GM19438 (cell line): ENCODE measurements at regions not wholly inside any gene's neighbourhood (a gene's known extent, or its start where the extent isn't known, plus 50 kb on each side); places are given as distances from the start of the nearest gene placed in this dataset.
"Not testable (repeated sequence)": the region's sequence is repeated elsewhere in the genome, so short reads cannot be mapped to it uniquely, and the experiment has no call there.

Source experiments
- ATAC-seq: cut with Tn5 transposase; IDR thresholded peaks from one replicate; pipeline ENCODE4 v1.9.1; 2021; ENCODE audit warnings: low read depth; ENCODE audit not compliant: unreplicated experiment

DNA sequence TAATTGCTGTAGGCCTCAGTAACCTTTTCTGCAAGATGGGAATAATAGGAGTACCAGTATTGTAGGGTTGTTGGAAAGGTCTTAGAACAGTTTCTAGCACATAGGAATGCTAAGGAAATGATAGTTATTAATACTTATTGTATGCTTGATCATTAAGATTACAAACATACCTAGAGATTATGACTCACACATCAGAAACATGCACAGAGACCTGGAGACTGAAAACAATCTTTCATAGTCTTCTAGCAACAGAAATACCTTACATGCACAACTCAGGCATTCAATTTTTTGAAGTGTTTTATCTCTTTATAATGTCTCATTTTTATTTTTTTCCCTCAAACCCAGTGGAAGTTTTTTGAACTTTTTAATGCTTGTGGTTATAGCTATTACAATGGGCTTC, 104.4 kb upstream of the ZBTB20 start:
- ATAC-seq = no peak

DNA sequence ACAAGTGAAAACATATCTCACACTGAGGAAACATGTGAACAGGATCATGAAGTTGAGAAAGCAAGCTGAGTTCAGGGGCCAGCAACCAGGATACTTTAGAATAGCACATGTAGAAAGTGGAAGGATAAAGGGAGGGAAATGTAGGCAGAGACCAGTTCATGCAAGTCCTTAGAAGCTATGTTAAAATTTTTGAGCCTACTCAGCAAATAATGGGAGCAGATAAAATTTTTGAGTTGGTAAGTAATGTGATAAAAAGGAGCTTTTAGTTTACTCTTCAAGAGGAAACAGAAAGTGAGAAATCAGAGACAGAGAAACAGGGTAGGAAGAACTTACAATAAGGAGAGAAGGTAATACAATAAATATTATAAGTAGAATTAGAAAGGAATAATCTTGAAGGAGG, 105.6 kb upstream of the ZBTB20 start:
- no peak for ATAC-seq

DNA sequence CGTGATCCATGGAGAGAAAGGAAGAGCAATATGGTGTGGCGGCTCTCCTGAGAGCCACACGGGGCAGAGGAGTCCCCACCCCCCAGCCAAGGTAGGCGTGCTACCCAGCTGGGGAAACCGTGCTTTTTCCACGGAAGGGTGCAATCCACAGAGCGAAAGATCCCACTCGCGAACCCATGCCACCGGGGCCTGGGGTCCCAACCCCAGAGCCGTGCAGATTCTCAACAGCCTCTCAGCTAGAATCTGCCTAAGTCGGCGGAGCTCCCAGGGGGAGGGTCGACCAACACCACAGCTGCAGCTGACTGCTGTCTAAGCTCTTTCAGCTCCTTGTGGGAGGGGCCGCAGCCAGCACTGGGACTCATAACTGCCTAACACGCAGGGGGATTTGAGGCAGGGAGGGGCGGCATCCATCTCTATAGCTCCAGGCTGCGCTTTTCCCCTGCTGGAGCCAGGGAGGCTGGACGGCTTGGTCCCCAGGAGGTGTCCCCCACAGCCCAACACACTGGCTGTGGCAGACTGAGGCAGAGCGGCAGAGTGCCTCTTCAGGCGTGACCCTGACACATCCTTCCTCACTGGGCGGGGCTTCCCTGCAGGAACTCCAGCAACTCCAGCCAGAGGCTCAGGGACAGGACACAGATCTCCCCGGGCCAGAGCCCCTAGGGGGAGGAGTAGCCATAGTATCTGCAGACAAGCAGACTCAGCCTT, 107.6 kb upstream of the ZBTB20 start:
- ATAC-seq = no peak

DNA sequence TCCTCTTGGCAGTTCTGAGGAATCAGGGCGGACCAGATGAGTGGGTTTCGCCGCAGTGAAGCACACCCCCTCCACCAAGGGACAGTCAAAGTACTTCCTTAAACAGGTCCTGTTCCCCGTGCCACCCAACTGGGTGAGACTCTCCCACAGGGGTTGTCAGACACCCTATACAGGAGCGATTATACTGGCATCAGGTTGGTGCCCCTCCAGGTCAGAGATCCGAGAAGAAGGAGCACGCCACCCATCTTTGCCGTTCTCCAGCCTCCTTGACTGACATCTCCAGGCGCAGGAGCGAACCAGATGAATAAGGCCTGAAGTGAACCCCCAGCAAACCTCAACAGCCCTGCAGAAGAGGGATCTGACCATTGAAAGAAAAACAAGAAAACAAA, 108.1 kb upstream of the ZBTB20 start:
- ATAC-seq = no peak

DNA sequence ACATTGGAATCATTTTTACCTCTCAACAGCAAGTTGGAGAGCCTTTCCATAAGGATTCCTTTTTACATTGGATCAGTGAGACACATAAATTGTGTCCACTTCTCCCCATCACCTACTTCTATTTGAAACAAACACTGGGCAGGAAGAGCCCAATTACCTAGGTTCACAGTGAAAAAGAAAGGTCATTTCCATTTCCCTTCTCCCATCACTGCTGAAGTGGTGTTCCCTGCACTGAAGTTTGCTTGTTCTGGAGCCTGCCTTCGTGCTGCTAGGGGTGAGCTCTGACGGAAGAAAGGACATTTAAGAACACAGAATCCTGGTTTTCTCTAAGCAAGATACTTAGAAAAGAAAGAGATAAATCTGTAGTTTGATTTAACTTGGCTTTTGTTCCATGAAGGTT, 123.8 kb upstream of the ZBTB20 start:
- ATAC-seq = no peak

DNA sequence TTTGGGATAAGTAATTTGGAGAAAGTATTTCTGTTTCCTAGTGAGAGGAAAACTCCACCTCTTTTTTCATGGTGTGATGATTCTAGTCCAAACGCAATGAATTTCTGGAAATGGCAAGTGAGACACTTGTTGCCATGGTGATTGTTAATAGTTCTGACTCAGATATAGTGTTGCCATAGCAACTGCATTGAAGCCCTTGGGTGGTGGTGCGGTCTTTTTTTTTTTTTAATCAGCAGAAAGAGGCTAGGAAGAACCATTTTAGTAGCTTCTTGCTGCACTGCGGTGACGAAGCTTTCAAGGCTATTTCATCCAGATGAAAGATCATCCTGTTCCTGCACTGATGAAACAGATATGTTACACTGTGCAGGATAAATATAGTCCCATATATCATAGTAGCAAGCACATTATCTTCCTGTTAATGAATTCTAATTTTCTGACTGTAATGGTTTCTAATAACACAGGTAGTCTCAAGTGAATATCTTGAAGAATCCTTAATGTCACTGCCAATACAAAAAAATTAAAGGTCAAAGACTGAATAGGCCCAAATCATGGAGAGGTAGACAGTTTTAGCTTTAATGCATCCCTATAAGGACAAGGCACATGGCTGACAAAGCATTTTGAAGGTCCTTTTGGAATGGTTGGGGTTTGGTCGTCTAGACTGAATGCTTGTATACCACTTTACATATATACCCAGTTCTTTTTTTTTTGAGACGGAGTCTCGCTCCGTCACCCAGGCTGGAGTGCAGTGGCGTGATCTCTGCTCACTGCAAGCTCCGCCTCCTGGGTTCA, 125.1 kb upstream of the ZBTB20 start:
- ATAC-seq = no peak

DNA sequence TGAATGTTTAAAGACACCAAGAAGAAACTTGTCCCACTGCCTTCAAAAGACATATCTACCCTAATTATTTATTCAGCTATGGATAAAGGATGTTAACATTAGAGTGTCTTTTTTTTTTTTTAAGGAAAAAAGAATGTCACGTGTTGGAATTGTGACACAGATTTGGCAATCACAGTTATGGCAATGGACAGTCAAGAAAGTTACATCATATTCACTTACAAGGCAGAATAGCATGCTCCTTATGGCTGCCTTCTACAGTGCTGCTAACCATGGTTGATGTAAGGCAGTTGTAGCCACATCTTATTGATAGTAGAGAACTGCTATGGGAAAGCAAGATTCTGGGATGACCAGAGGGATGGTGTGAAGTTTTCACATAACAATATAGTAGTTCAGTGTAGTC, 128.8 kb upstream of the ZBTB20 start:
- ATAC-seq = no peak

DNA sequence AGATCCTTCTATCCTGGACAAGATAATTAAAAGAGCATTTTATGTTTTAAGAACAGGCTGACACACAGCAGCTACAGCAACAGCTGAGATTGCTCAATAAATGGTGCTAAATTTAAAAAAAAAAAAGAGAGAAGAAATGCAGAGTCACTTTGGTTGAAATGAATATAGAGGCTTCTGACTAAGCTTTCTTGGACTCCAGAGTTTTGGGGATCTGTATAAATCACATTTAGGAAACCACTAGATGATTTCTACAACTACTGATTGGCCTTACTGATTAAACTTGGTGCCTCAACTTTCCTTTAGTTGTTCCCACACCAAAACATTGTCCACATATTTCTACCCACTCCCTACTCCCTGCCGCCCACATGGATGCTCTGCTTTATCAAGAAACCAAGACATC, 132.9 kb upstream of the ZBTB20 start:
- no peak for ATAC-seq

DNA sequence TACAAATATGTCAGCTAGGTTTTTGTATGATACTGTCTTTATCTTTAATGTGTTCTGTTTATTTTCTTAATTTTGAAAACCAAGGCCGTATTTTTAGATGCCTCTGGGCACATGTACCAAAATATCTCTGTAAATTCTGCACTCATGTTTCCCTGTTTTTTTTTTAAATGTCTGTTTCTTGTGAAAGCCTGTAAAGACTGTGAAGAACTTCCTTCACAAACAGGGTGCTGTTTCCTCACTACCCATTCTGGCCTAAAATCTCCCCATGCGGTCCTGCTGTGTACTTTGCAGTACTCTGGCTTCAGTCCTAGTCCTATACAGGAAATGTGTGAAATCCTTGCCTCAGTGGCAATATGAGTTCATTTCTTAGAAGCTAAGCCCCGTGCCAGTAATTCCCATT, 133.4 kb upstream of the ZBTB20 start:
- no peak for ATAC-seq

DNA sequence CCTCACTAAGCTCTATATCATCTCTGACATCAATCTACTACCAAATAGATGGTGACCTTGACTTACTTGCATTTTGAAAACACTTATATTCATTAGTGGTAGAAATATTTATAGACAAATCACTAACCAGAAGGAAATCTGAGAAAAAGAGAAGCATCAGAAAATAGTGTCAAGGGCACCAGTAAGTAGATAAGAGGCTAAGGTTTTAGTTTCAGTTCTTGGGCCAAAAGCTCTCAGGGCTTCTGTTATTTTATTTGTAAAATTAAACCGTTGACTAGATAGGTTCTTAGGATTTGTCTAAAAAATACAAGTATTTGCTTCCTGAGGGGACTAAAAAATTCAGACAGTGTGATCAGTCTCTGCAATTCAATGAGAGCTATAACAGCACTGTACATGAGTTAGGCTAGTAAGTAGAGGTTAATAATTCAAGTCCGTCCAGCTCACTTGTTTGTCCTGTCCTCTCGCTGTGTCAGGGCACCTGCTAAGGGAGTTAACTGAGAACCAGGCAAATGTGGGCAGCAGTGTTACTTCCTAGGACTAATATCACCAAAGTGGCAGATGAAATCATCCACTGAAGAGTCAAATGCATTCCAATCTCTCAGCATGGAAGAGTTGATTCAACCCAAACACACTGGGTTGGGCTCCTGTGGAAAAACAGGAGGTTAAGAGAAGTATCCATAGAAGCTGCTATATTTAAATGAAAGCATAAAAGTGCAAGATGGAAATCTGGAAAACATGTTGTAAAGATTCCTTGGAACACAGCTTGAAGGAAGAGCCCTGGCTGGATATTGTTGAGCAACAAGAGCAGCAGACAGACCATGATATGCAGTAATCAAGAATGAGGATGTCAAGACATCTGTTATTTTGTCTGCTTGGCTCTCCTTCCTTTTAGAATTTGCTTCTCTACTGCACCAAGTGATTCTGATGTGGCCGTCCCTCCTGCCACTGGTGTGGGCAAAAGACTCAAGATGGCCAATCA, 134.9 kb upstream of the ZBTB20 start:
- ATAC-seq = no peak

DNA sequence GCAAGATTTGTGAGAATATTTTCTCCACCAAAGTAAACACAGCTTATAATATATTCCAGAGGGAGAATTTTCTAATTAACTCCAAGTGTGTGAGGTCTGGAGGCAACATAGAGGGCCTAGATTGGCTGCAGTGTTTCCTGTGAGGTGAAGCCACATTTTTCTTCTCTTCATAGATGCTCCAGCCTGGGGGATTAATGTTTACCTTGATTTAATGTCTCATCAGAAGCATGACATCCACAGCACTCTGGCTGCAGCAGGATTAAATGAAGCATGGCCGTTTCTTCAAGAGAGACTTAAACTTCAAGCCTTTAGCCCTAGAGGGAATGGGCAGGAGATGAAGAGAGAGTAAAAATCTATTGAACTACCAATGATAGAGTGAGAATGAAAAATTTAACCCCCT, 137.9 kb upstream of the ZBTB20 start:
- no peak for ATAC-seq

DNA sequence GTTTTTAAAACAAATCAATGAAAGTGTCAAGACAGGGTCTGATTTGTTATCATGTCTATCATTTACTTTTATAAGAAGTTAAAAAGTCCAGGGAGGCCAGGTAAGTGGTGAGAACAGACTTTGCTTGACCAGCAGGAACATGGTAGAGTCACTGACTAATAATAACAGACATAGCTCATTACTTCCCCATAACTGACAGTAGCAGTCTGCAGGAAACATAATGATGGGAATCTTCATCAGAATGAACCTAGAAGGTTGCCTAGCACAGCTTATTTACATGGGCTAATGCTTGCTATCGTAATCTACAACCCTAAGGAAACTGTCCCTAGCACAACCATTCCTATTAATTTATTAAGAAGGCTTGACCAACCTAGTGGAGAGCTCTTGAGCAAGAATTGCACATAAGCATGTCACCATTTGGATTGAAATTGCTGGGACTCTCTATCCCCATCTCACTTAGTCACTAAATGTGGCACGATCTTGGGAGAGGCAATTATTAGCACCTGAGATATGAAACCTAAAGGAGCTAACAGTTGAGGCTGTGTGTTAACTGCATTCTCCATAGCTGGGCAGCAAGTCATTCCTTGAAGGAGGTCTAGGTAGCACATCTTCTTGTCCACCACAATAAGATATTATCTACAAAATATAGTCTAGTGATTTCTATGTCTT, 139.6 kb upstream of the ZBTB20 start:
- ATAC-seq = no peak

DNA sequence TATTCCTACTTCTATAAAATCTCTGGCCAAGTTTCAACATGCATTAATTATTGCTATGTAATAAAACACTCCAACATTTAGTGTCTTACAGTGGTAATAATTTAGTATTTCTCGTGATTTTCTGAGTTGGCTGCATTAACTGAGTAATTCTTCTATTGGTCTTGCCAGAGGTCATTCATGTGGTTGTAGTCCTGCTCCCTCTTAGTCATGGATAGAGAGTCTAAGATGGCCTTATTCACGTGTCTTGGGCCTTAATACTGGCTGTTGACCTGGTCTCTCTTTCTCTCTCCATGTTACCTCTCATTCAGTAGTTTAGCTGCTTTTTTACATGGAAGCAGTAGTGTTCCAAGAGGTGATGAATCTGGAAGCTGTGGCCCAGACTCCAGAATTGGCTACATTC, 140.1 kb upstream of the ZBTB20 start:
- no peak for ATAC-seq

DNA sequence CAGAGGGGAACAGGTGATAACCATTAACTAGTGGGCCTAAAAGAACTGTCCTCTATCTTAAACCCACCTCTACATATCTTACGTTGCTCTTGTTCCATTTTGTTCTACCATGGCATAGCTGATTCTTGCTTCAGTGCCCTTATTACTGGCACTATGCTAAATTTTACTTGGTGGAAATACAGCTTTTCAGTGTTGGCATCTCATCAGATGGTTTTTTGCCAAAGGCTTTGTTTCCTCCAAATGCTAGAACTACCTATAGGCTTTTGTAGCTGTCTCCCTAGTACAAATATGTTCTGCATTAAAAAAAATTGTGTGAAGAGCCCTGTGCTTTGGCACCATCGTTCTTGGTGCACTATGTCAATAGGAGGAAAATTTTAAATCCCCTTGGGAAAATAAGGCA, 145.0 kb upstream of the ZBTB20 start:
- no peak for ATAC-seq

DNA sequence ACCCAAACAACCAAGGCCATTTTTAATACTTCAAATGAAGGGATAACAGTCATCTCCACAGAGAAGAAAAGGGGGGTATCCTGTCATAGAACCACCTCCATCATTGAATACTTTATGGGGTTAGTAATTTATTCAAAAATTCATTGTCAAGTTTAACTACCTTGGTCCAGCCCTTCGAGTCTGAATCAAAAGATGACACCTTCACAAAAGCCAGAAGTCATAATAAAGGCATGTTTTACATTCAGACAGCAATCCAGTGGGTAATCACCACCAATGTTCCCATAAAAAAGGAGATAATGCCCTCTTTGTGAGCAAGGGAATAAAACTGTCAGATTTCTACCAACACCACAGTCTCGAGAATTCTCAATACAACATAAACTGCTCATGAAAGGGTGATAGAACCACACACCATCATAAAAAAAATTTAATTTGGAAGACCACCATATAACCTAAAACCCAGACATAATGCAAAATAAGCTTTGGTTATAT, 145.6 kb upstream of the ZBTB20 start:
- no peak for ATAC-seq

DNA sequence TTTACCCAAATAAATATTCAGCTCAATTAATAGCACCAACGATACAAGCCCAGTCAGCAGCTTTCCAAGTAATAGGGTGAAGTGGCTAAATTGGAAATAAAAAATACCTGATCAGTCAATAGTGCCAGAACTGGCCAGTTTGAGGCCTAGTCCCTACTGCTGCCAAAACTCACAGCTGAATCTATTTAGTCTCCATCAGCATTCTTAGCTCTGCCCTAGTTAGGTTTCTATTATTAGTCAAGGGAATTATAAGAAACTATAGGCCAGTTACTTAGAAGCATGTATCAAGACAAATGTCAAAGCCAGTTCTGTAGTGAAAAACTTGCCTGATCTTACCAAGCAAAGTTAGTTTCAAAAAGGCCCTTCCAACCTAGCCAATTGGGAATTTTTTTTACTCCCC, 146.2 kb upstream of the ZBTB20 start:
- no peak for ATAC-seq

DNA sequence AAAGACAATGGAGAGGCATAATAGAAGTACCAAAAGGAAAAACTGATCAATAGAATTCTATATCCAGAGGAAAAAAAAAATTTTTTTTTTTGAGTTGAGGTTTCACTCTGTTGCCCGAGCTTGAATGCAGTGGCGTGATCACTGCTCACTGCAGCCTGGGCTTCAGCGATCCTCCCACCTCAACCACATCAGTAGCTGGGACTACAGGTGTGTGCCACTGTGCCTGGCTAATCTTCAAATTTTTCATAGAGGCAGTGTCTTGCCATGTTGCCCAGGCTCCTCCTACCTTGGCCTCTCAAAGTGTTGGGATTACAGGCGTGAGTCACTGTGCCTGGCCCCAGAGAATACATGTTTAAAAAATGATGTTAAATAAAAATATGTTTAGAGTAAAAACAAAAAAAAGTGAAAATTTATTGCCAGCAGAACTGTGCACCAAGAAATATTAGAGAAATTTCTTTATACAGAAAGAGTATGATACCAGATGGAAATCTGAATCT, 154.3 kb upstream of the ZBTB20 start:
- no peak for ATAC-seq

DNA sequence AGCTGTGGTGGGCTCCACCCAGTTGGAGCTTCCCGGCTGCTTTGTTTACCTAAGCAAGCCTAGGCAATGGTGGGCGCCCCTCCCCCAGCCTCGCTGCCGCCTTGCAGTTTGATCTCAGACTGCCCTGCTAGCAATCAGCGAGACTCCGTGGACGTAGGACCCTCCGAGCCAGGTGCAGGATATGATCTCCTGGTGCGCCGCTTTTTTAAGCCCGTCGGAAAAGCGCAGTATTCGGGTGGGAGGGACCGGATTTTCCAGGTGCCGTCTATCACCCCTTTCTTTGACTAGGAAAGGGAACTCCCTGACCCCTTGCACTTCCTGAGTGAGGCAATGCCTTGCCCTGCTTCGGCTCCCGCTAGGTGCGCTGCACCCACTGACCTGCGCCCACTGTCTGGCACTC, 170.9 kb upstream of the ZBTB20 start:
- ATAC-seq = not testable (repeated sequence)

DNA sequence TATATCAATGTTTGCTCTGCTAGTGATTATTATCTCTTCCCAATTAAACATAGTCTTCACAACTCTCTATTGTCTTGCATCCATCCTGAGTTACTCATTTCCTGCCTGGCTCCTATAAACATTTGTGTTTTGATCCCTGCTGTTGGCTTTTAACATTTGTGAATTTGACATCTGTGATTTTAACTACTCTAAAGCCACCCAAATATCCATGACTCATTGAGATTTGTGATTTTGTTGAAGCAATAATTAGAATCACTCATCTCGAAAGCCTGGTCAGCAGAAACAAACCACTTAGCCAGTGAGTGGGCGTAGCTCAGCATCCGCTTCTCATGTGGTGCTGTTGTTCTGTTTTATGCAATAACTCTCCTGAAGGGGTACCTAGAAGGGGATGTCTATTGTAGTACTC, 174.3 kb upstream of the ZBTB20 start:
- ATAC-seq = no peak

DNA sequence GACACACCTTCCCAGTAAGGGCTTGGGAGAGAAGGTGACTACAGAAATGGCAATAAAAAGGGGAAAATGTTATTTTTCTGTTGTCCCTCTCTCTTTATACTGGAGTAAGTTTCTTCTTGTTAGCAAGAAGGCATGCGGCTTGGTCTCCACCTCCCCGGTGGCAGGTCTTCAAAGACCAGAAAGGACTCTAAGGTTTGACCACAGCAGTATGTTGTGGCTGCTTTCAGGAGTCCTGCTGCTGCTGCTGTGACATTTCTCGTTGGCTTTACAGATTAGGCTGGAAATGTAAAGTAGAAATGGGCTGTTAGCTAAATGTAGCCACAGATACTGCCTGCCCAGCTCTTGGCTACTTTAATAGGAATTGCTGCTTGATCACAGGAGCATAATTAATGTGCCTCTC, 175.8 kb upstream of the ZBTB20 start:
- no peak for ATAC-seq
